ENCODE measurements at regions not wholly inside any gene's neighbourhood (a gene's known extent, or its start where the extent isn't known, plus 50 kb on each side); places are given as distances from the start of the nearest gene placed in this dataset.
"Not testable (repeated sequence)": the region's sequence is repeated elsewhere in the genome, so short reads cannot be mapped to it uniquely, and the experiment has no call there.

DNA sequence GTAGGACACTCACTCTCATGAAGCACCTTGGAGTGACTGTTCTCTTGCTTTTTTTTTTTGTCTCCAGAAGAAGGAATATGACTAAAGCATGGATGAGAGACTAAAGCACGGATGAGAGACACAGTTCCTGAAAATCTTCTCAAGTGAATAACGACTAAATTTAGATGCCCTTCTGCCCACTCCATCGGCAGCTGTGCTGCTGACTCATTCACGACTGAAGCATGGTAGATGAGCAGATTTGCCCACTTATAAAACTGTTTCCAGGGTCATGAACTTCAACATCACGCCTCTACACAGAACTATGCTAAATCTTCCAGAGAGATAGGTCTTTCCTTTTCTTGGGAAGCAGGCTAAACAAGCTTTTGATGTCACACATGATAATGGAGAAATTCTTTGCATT, 738.0 kb downstream of the CDY1 start:
- TF ChIP-seq POLR2A, CTCF (IDR thresholded peaks at IDR 0.05): not testable (repeated sequence)

Data from prostate gland (tissue), 2 donors.